NCI-H524 treated with DMSO at 0.1 percent for 48 hours (cell line): ENCODE measurements at regions not wholly inside any gene's neighbourhood (a gene's known extent, or its start where the extent isn't known, plus 50 kb on each side); places are given as distances from the start of the nearest gene placed in this dataset.

Source experiments
- DNase-seq: peaks from one replicate; lab custom pipeline; 2025; lab: John Stamatoyannopoulos, UW

- no peak for DNase-seq
Measured at GRCh38 chr17:52390422-52390821, 231.9 kb upstream of the CA10 start.

GRCh38 chr17:52389632-52390031, 231.1 kb upstream of the CA10 start:
- DNase-seq, result no peak

- no peak for DNase-seq
Measured at GRCh38 chr17:52388941-52389340, 230.4 kb upstream of the CA10 start.

GRCh38 chr17:52384695-52385094, 226.2 kb upstream of the CA10 start:
- no peak for DNase-seq

GRCh38 chr17:52383493-52384100, 225.1 kb upstream of the CA10 start:
- DNase-seq, result peak; percentile 32

GRCh38 chr17:52378860-52379259, 220.3 kb upstream of the CA10 start:
- no peak for DNase-seq

- DNase-seq, result no peak
Measured at GRCh38 chr17:52376137-52376536, 217.6 kb upstream of the CA10 start.

- no peak for DNase-seq
Measured at GRCh38 chr17:52368886-52369285, 210.4 kb upstream of the CA10 start.

GRCh38 chr17:52357854-52358253, 199.3 kb upstream of the CA10 start:
- DNase-seq, result no peak

- no peak for DNase-seq
Measured at GRCh38 chr17:52336796-52337195, 178.3 kb upstream of the CA10 start.

GRCh38 chr17:52306314-52306713, 147.8 kb upstream of the CA10 start:
- DNase-seq, result no peak

- DNase-seq, result no peak
Measured at GRCh38 chr17:52298881-52299280, 140.4 kb upstream of the CA10 start.

- no peak for DNase-seq
Measured at GRCh38 chr17:52297230-52298010, 138.9 kb upstream of the CA10 start.

- no peak for DNase-seq
Measured at GRCh38 chr17:52294301-52294700, 135.8 kb upstream of the CA10 start.

- DNase-seq, result no peak
Measured at GRCh38 chr17:52287611-52288010, 129.1 kb upstream of the CA10 start.

GRCh38 chr17:52283872-52284271, 125.4 kb upstream of the CA10 start:
- no peak for DNase-seq

- no peak for DNase-seq
Measured at GRCh38 chr17:52276381-52277008, 118.0 kb upstream of the CA10 start.

GRCh38 chr17:52271781-52272180, 113.3 kb upstream of the CA10 start:
- no peak for DNase-seq

- DNase-seq, result no peak
Measured at GRCh38 chr17:52255347-52255746, 96.8 kb upstream of the CA10 start.

- DNase-seq, result no peak
Measured at GRCh38 chr17:52244689-52245088, 86.2 kb upstream of the CA10 start.

- no peak for DNase-seq
Measured at GRCh38 chr17:52242268-52242667, 83.8 kb upstream of the CA10 start.

- no peak for DNase-seq
Measured at GRCh38 chr17:52237151-52237550, 78.6 kb upstream of the CA10 start.

GRCh38 chr17:52235516-52235915, 77.0 kb upstream of the CA10 start:
- DNase-seq, result no peak
